ENCODE measurements at regions not wholly inside any gene's neighbourhood (a gene's known extent, or its start where the extent isn't known, plus 50 kb on each side); places are given as distances from the start of the nearest gene placed in this dataset.
"Not testable (repeated sequence)": the region's sequence is repeated elsewhere in the genome, so short reads cannot be mapped to it uniquely, and the experiment has no call there.

GRCh38 chr9:78692871-78693270 lies 395.9 kb downstream of the PSAT1 start:
- TF ChIP-seq, protein P1, sequence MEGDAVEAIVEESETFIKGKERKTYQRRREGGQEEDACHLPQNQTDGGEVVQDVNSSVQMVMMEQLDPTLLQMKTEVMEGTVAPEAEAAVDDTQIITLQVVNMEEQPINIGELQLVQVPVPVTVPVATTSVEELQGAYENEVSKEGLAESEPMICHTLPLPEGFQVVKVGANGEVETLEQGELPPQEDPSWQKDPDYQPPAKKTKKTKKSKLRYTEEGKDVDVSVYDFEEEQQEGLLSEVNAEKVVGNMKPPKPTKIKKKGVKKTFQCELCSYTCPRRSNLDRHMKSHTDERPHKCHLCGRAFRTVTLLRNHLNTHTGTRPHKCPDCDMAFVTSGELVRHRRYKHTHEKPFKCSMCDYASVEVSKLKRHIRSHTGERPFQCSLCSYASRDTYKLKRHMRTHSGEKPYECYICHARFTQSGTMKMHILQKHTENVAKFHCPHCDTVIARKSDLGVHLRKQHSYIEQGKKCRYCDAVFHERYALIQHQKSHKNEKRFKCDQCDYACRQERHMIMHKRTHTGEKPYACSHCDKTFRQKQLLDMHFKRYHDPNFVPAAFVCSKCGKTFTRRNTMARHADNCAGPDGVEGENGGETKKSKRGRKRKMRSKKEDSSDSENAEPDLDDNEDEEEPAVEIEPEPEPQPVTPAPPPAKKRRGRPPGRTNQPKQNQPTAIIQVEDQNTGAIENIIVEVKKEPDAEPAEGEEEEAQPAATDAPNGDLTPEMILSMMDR (conservative IDR thresholded peaks at IDR 0.05; ENCODE audit: low read depth, low read length): no peak
- no peak overlapping the region for H3K4me3 ChIP-seq (ENCODE audit: low read depth, low read length)
- DNase-seq (ENCODE audit: low read depth): no peak

- TF ChIP-seq, protein P1 (conservative IDR thresholded peaks at IDR 0.05; ENCODE audit: low read depth, low read length): no peak
- no peak for DNase-seq (ENCODE audit: low read depth)
These were observed 398.0 kb downstream of the PSAT1 start for GRCh38 chr9:78694974-78695373.

GRCh38 chr9:78695519-78695918 lies 398.6 kb downstream of the PSAT1 start:
- TF ChIP-seq, protein P1 (conservative IDR thresholded peaks at IDR 0.05; ENCODE audit: low read depth, low read length): no peak
- DNase-seq (ENCODE audit: low read depth): no peak
- no peak overlapping the region for H3K4me3 ChIP-seq (ENCODE audit: low read depth, low read length)

More at GRCh38 chr9:78694974-78695373, 398.0 kb downstream of the PSAT1 start:
- no peak overlapping the region for H3K4me3 ChIP-seq (ENCODE audit: low read depth, low read length)

GRCh38 chr9:78697618-78698017 lies 400.7 kb downstream of the PSAT1 start:
- TF ChIP-seq, protein P1 (conservative IDR thresholded peaks at IDR 0.05; ENCODE audit: low read depth, low read length): no peak
- H3K4me3 ChIP-seq (ENCODE audit: low read depth, low read length): no peak overlapping the region
- no peak for DNase-seq (ENCODE audit: low read depth)

GRCh38 chr9:78698371-78698770 lies 401.4 kb downstream of the PSAT1 start:
- no peak overlapping the region for H3K4me3 ChIP-seq (ENCODE audit: low read depth, low read length)
- no peak for DNase-seq (ENCODE audit: low read depth)
- TF ChIP-seq, protein P1 (conservative IDR thresholded peaks at IDR 0.05; ENCODE audit: low read depth, low read length): no peak

DNA sequence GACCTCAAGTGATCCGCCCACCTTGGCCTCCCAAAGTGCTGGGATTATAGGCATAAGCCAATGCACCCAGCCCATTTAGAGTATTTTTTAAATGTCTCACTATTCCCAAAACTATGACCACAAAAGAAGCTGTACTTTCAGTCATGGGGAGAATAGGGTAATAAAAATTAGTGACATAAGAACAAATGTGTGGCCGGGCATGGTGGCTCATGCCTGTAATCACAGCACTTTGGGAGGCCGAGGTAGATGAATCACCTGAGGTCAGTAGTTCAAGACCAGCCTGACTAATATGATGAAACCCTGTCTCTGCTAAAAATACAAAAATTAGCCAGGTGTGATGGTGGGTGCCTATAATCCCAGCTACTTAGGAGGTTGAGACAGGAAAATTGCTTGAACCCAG lies 402.3 kb downstream of the PSAT1 start:
- not testable (repeated sequence) for DNase-seq (ENCODE audit: low read depth); H3K4me3 ChIP-seq (ENCODE audit: low read depth, low read length)

- not testable (repeated sequence) for H3K4me3 ChIP-seq (ENCODE audit: low read depth, low read length)
- DNase-seq (ENCODE audit: low read depth): peak; percentile 13
- TF ChIP-seq, protein P1 (conservative IDR thresholded peaks at IDR 0.05; ENCODE audit: low read depth, low read length): peak; percentile 50
These were observed 407.2 kb downstream of the PSAT1 start for GRCh38 chr9:78704153-78704552.

GRCh38 chr9:78707080-78707479 lies 410.2 kb downstream of the PSAT1 start:
- TF ChIP-seq, protein P1 (conservative IDR thresholded peaks at IDR 0.05; ENCODE audit: low read depth, low read length): no peak
- no peak overlapping the region for H3K4me3 ChIP-seq (ENCODE audit: low read depth, low read length)
- DNase-seq (ENCODE audit: low read depth): no peak
